Gastroesophageal sphincter (tissue), 4 donors: ENCODE measurements at regions not wholly inside any gene's neighbourhood (a gene's known extent, or its start where the extent isn't known, plus 50 kb on each side); places are given as distances from the start of the nearest gene placed in this dataset.

Experiments used
- ATAC-seq: fragments of 150-250 bp; one replicate; pipeline ENCODE4 v1.9.1; 2016; ENCODE audit warnings: mild to moderate bottlenecking, moderate library complexity
- H3K27ac ChIP-seq, 4 donors: fragments of 200-600 bp; sonication (generic) in 3 of 4; 1 replicate in 3 of 4; 2 replicates in 1 of 4; pipeline ENCODE4 v1.5.1; 2016 to 2019
- H3K27me3 ChIP-seq: fragments of 200-600 bp; sonication (generic); one replicate; pipeline ENCODE4 v1.5.1; 2019
- H3K36me3 ChIP-seq, 2 donors: fragments of 200-600 bp; sonication (generic); one replicate each; pipeline ENCODE4 v1.5.1; 2019; ENCODE audit warnings: control low read depth in 1 of 2
- H3K4me1 ChIP-seq, 3 donors: fragments of 200-600 bp; sonication (generic); 1 replicate in 2 of 3; 2 replicates in 1 of 3; pipeline ENCODE4 v1.5.1; 2016 to 2019; ENCODE audit warnings: control low read depth in 2 of 3
- H3K4me3 ChIP-seq, 2 donors: fragments of 200-600 bp; sonication (generic); one replicate each; pipeline ENCODE4 v1.5.1; 2019; ENCODE audit warnings: mild to moderate bottlenecking in 1 of 2, moderate library complexity in 1 of 2
- H3K9me3 ChIP-seq, 3 donors: fragments of 200-600 bp; sonication (generic); one replicate each; pipeline ENCODE4 v1.5.1; 2017 to 2019; ENCODE audit warnings: control low read depth in 2 of 3
- CTCF ChIP-seq, 4 experiments: fragments of 200-600 bp in 2 of 4; fragments of 450-650 bp in 2 of 4; sonication (generic) in 1 of 4; IDR thresholded peaks; one replicate each; pipeline ENCODE4 v1.5.1; 2017 to 2019; ENCODE audit warnings: antibody characterized with exemption in 4 of 4, mild to moderate bottlenecking in 2 of 4, moderate library complexity in 2 of 4
- EP300 ChIP-seq: sonication (generic); formaldehyde crosslinking; IDR thresholded peaks from one replicate; pipeline ENCODE4 v1.6.1; 2017; ENCODE audit warnings: antibody characterized with exemption, mild to moderate bottlenecking
- POLR2A ChIP-seq, 2 donors: fragments of 450-650 bp; IDR thresholded peaks; one replicate each; pipeline ENCODE4 v1.6.1; 2017; ENCODE audit warnings: antibody characterized with exemption in 2 of 2, mild to moderate bottlenecking in 2 of 2, moderate library complexity in 1 of 2
- POLR2AphosphoS5 ChIP-seq: sonication (generic); formaldehyde crosslinking; IDR thresholded peaks from one replicate; pipeline ENCODE4 v1.6.1; 2017; ENCODE audit warnings: antibody characterized with exemption
- WGBS, 2 donors: methylation state at CpG; one replicate each; pipeline ENCODE4 v1.1.5; 2018; ENCODE audit warnings: low coverage in 1 of 2; 5-methylcytosine and 5-hydroxymethylcytosine counted together

GRCh38 chr3:88988906-88989305, 118.5 kb upstream of the EPHA3 start:
- H3K36me3 ChIP-seq = no peaks in the 10 kb centered on the region
- H3K27me3 ChIP-seq = no peaks in the 10 kb centered on the region
- 93% methylated on average over 2 to 3 of the region's 3 CpGs for WGBS, 2 donors
- no peak overlapping the region for H3K4me3 ChIP-seq
- no peak overlapping the region for H3K27ac ChIP-seq
- TF ChIP-seq POLR2AphosphoS5 (no peak), CTCF (IDR thresholded peaks at IDR 0.05) (no peak), POLR2A (IDR thresholded peaks at IDR 0.05) (no peak), EP300 (no peak)
- no peak for ATAC-seq
- H3K9me3 ChIP-seq = no peaks in the 10 kb centered on the region
- H3K4me1 ChIP-seq = no peaks in the 10 kb centered on the region

- Histone ChIP-seq H3K4me1 (no peaks in the 10 kb centered on the region), H3K27me3 (no peaks in the 10 kb centered on the region), H3K4me3 (no peak overlapping the region), H3K27ac (no peak overlapping the region), H3K36me3 (no peaks in the 10 kb centered on the region), H3K9me3 (no peaks in the 10 kb centered on the region)
- no peak for ATAC-seq
- TF ChIP-seq POLR2AphosphoS5 (no peak), EP300 (no peak), CTCF (IDR thresholded peaks at IDR 0.05) (no peak), POLR2A (IDR thresholded peaks at IDR 0.05) (no peak)
Observed at GRCh38 chr3:88991496-88991895, 115.9 kb upstream of the EPHA3 start.

GRCh38 chr3:88996691-88997090, 110.7 kb upstream of the EPHA3 start:
- Histone ChIP-seq H3K4me1 (no peaks in the 10 kb centered on the region), H3K9me3 (peaks cover 0 to 10% (median 0%) of the 10 kb centered on the region in 3 donors), H3K27ac (no peak overlapping the region), H3K4me3 (no peak overlapping the region), H3K27me3 (no peaks in the 10 kb centered on the region), H3K36me3 (no peaks in the 10 kb centered on the region)
- TF ChIP-seq EP300 (no peak), POLR2AphosphoS5 (no peak), CTCF (IDR thresholded peaks at IDR 0.05) (no peak), POLR2A (IDR thresholded peaks at IDR 0.05) (no peak)
- ATAC-seq = no peak
- 21 to 41% methylated on average over 3 of the region's 3 CpGs for WGBS, 2 donors

- no peak overlapping the region for H3K27ac ChIP-seq
- no peak for ATAC-seq
- H3K4me3 ChIP-seq = no peak overlapping the region
- H3K9me3 ChIP-seq = peaks cover 0 to 10% (median 0%) of the 10 kb centered on the region in 3 donors
- no peaks in the 10 kb centered on the region for H3K4me1 ChIP-seq
- H3K36me3 ChIP-seq = no peaks in the 10 kb centered on the region
- WGBS, 2 donors = 79 to 83% methylated on average over 3 of the region's 3 CpGs
- TF ChIP-seq EP300 = no peak
- TF ChIP-seq CTCF (IDR thresholded peaks at IDR 0.05) = no peak
- no peak for TF ChIP-seq POLR2A (IDR thresholded peaks at IDR 0.05)
- no peak for TF ChIP-seq POLR2AphosphoS5
- H3K27me3 ChIP-seq = no peaks in the 10 kb centered on the region
Observed at GRCh38 chr3:88997260-88997659, 110.2 kb upstream of the EPHA3 start.

GRCh38 chr3:89000886-89001285, 106.5 kb upstream of the EPHA3 start:
- TF ChIP-seq EP300 = no peak
- TF ChIP-seq POLR2A (IDR thresholded peaks at IDR 0.05) = no peak
- no peak for TF ChIP-seq POLR2AphosphoS5
- no peak for TF ChIP-seq CTCF (IDR thresholded peaks at IDR 0.05)
- ATAC-seq = no peak

More at GRCh38 chr3:89000886-89001285, 106.5 kb upstream of the EPHA3 start:
- H3K36me3 ChIP-seq = no peaks in the 10 kb centered on the region
- no peaks in the 10 kb centered on the region for H3K27me3 ChIP-seq
- H3K4me3 ChIP-seq = no peak overlapping the region
- no peaks in the 10 kb centered on the region for H3K4me1 ChIP-seq
- no peak overlapping the region for H3K27ac ChIP-seq
- peaks cover 0 to 10% (median 0%) of the 10 kb centered on the region in 3 donors for H3K9me3 ChIP-seq
- WGBS, 2 donors = 0 to 22% methylated on average over 1 of the region's 1 CpG
